HG03354 (cell line): ENCODE measurements at regions not wholly inside any gene's neighbourhood (a gene's known extent, or its start where the extent isn't known, plus 50 kb on each side); places are given as distances from the start of the nearest gene placed in this dataset.

Source experiments
- ATAC-seq: cut with Tn5 transposase; IDR thresholded peaks from one replicate; pipeline ENCODE4 v1.9.1; 2021; ENCODE audit warnings: mild to moderate bottlenecking; ENCODE audit not compliant: unreplicated experiment, poor library complexity, severe bottlenecking

GRCh38 chr10:4671451-4672145 lies 154.4 kb upstream of the AKR1E2 start:
- no peak for ATAC-seq

DNA sequence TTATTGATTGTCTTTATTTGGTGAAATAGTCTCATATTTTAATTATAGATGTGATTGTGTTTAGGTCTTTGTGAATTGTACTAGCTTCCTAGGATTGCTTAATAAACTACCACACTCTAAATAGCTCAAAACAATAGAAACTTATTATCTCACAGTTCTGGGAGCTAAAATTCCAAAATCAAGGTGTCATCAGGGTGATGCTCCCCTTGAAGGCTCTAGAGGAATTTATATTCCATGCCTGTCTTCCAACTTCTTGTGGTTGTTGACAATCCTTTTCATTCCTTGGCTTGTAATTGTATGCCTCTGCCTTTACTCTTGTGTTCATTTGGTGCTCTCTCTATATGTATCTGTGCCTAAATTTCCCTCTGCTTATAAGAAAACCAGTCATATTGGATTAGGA lies 155.3 kb upstream of the AKR1E2 start:
- no peak for ATAC-seq

DNA sequence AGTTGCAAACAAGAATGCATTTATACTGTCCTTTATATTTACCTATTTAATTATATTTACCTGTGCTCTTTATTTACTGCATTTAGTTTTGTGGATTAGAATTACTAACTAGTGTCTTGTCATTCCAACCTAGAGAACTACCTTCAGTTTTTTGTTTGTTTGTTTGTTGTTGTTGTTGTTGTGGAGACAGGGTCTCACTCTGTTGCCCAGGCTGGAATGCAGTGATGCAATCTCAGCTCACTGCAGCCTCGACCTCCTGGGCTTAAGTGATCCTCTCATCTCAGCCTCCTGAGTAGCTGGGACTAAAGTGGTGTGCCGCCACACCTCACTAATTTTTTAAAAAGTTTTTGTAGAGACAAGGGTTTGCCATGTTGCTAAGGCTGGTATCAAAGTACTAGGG lies 156.4 kb upstream of the AKR1E2 start:
- ATAC-seq, result no peak

- peak; percentile 94 for ATAC-seq
Observed at GRCh38 chr10:4663162-4663992, 162.6 kb upstream of the AKR1E2 start.

DNA sequence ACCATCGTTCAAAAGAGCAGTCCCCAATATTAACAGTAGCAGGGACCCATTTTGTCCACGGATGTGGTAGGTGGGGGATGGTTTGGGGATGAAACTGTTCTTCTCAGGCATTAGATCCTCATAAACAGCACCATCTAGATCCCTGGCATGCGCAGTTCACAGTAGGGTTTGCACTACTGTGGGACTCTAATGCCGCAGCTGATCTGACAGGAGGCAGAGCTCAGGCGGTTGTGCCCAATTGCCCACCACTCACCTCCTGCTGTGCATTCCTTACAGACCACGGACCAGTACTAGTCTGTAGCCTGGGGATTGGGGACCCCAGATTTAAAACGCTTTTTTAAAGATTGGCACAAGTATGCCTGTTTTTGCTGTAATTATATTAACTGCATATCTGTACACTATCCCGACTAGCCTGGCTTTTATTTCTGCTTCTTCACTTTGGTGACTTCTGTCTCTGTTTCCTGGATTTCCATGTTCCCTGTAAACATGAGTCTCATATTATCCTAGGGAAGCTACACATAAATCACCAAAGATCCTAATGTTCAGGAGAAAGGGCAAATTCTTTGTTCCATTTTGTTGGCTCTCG lies 163.3 kb upstream of the AKR1E2 start:
- no peak for ATAC-seq

DNA sequence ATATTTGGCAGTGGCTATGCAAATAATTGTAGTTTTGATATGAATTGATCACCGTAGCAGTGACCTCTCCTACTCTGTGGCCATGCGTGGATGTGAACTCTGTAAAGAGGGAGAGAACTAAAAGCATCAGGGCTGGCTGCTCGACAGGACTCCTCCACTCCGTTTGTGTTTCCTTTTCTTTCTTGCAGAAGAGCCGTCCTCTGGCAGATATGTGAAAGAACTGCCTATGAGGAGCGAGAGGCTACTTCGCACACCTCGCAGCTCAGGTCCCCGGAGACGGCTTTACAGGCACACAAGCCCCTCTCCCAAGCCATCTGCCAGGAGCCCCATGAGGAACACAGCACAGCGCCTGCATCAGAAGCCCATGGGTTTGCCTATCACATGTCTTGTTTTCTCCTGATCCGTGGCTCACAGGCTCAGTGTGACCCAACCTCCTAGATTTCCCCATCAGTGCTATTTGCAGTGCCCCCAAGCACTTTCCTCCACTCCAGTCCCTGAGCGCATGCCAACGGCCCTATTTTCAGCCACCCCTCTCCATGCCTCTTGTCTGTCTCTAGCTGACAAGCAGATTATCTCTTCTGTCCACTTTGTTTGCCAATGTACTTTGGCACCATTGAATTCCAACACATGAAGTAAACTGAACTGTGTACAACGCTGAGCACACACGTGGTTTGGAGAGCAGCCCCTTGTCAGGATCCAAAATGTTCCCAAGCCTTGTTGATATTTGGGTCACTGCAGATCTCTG lies 164.3 kb upstream of the AKR1E2 start:
- no peak for ATAC-seq

GRCh38 chr10:4658777-4659176 lies 167.2 kb upstream of the AKR1E2 start:
- ATAC-seq, result no peak

- ATAC-seq, result peak; percentile 57
Observed at GRCh38 chr10:4656576-4657194, 169.3 kb upstream of the AKR1E2 start.

- no peak for ATAC-seq
Observed at GRCh38 chr10:4655879-4656278, 170.1 kb upstream of the AKR1E2 start.

- ATAC-seq, result no peak
Observed at GRCh38 chr10:4655406-4655805, 170.6 kb upstream of the AKR1E2 start.

DNA sequence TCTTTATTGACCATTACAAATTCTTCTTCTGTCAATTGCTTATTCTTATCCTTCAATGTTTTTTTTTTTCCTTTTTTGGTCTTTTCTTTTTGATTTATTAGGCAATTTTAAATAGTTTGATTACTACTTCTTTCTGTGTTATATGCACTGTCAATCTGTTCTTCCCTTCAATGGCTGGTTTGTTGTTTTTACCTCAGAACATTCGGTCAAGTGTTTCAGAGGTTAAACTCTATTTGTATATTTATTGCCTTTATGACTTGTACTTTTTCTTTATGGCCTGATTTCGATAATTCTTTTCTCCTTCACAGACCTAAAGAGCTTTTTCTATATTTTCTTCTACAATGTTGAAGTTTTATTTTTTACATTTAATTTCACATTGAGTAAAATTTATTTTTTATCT lies 171.5 kb upstream of the AKR1E2 start:
- ATAC-seq, result no peak

DNA sequence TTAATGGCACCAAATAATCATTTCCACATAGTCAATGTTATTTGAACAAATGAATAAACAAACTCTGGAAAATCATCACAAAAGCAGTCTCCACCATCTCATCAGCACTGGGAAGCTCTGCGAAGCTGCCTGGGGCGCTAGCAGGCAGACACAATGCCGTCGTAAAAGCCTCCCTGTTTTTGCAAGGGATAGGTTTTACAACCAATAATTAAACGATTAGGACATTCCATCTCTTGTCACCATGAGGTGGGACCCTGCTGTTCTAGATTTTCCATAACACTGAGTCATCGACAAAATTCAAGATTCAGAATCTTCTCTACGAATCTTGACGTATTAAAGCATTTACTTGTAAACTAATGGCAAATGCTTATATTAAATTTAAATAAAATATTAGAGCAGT lies 172.8 kb upstream of the AKR1E2 start:
- no peak for ATAC-seq

- ATAC-seq, result peak; percentile 58
Observed at GRCh38 chr10:4652111-4653010, 173.6 kb upstream of the AKR1E2 start.

GRCh38 chr10:4651404-4652037 lies 174.5 kb upstream of the AKR1E2 start:
- peak; percentile 59 for ATAC-seq

DNA sequence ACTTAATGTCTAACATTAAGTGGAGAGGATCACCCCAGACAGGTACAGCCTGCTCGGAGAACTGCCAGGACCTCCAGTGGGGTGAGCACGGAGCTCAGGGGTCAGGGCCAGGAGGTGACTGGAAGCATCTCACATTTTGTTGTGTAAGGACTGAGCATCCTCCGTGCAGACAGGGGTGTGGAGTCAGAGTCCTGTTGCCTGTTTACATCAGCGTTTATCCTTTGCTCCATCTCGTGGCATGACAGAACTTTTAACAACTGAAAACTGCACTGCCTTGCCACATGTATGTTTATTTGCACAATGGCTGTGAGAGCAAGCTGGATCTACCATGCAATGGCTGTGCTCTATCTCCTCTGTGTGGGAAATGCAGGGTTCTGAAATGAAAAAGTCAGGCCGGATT lies 175.4 kb upstream of the AKR1E2 start:
- ATAC-seq, result no peak

GRCh38 chr10:4649886-4650508 lies 176.0 kb upstream of the AKR1E2 start:
- ATAC-seq, result no peak

DNA sequence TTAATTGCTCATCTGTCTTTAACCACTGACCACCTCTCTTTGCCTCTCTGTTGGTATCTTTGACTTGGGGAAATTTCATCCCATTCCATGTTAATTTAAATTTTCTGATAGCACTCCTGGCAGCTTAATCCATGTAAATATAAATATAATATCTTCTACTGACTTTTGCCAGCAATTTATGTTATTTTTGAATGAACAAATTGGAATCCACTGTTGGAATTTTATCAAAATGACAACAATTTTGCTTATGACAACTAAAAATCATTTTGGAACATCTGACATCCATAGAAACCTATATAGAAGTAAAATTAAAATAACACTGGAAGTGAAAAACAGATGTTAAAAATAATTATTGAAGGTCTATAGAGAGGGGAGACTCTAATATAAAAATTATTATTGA lies 176.5 kb upstream of the AKR1E2 start:
- ATAC-seq, result no peak

GRCh38 chr10:4648999-4649398 lies 177.0 kb upstream of the AKR1E2 start:
- ATAC-seq, result no peak
